ENCODE measurements at regions not wholly inside any gene's neighbourhood (a gene's known extent, or its start where the extent isn't known, plus 50 kb on each side); places are given as distances from the start of the nearest gene placed in this dataset.

DNA sequence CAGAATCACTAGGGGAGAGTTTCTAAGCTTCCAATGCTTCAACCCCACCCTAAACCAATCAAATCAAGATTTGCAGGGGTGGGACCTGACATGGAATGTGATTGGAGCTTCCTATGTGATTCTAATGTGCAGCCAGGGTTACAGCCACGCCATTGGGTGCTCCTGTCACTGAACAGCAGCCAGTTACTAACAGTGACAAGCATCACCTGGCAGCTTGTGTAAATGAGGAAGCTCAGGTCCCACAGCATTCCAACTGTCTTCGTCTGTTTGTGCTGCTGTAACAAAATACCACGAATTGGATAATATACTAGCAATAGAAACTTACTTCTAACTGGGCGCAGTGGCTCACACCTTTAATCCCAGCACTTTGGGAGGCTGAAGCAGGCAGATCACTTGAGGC lies 294.9 kb downstream of the SHQ1 start:
- Histone ChIP-seq H3K27ac (no peak overlapping the region), H2AFZ (no peak overlapping the region), H3K4me1 (ENCODE audit: insufficient read depth) (no peaks in the 10 kb centered on the region), H4K20me1 (ENCODE audit: insufficient read depth, poor library complexity, severe bottlenecking) (no peaks in the 10 kb centered on the region), H3K9me3 (ENCODE audit: low read depth) (no peaks in the 10 kb centered on the region), H3K4me3 (no peak overlapping the region), H3K79me2 (no peaks in the 10 kb centered on the region), H3K27me3 (no peaks in the 10 kb centered on the region), H3K36me3 (replicated peaks; ENCODE audit: insufficient read depth, low read depth) (no peaks in the 10 kb centered on the region), H3K4me2 (no peak overlapping the region), H3K9me2 (replicated peaks; ENCODE audit: insufficient read depth) (no peaks in the 10 kb centered on the region)
- no peak for DNase-seq (ENCODE audit: low spot score)
- WGBS (ENCODE audit: low lambda C conversion rate, missing lambda C conversion rate) = 66% methylated on average over 4 of the region's 4 CpGs
- TF ChIP-seq EZH2phosphoT487 (IDR thresholded peaks at IDR 0.05; ENCODE audit: low read depth, severe bottlenecking, unreplicated experiment) (no peak), EZH2 (IDR thresholded peaks at IDR 0.05; ENCODE audit: borderline replicate concordance) (no peak), CTCF (IDR thresholded peaks at IDR 0.05; ENCODE audit: poor library complexity) (no peak)

- Histone ChIP-seq H3K4me1 (ENCODE audit: insufficient read depth) (no peaks in the 10 kb centered on the region), H3K9me3 (ENCODE audit: low read depth) (no peaks in the 10 kb centered on the region), H3K4me3 (no peak overlapping the region), H3K4me2 (no peak overlapping the region), H4K20me1 (ENCODE audit: insufficient read depth, poor library complexity, severe bottlenecking) (no peaks in the 10 kb centered on the region), H2AFZ (no peak overlapping the region), H3K27ac (no peak overlapping the region), H3K36me3 (replicated peaks; ENCODE audit: insufficient read depth, low read depth) (no peaks in the 10 kb centered on the region), H3K27me3 (no peaks in the 10 kb centered on the region), H3K9me2 (replicated peaks; ENCODE audit: insufficient read depth) (no peaks in the 10 kb centered on the region), H3K79me2 (no peaks in the 10 kb centered on the region)
- no peak for DNase-seq (ENCODE audit: low spot score)
- 91% methylated on average over 4 of the region's 4 CpGs for WGBS (ENCODE audit: low lambda C conversion rate, missing lambda C conversion rate)
- TF ChIP-seq EZH2phosphoT487 (IDR thresholded peaks at IDR 0.05; ENCODE audit: low read depth, severe bottlenecking, unreplicated experiment) (no peak), EZH2 (IDR thresholded peaks at IDR 0.05; ENCODE audit: borderline replicate concordance) (no peak), CTCF (IDR thresholded peaks at IDR 0.05; ENCODE audit: poor library complexity) (no peak)
These were observed 297.5 kb downstream of the SHQ1 start for GRCh38 chr3:72550582-72551262.

DNA sequence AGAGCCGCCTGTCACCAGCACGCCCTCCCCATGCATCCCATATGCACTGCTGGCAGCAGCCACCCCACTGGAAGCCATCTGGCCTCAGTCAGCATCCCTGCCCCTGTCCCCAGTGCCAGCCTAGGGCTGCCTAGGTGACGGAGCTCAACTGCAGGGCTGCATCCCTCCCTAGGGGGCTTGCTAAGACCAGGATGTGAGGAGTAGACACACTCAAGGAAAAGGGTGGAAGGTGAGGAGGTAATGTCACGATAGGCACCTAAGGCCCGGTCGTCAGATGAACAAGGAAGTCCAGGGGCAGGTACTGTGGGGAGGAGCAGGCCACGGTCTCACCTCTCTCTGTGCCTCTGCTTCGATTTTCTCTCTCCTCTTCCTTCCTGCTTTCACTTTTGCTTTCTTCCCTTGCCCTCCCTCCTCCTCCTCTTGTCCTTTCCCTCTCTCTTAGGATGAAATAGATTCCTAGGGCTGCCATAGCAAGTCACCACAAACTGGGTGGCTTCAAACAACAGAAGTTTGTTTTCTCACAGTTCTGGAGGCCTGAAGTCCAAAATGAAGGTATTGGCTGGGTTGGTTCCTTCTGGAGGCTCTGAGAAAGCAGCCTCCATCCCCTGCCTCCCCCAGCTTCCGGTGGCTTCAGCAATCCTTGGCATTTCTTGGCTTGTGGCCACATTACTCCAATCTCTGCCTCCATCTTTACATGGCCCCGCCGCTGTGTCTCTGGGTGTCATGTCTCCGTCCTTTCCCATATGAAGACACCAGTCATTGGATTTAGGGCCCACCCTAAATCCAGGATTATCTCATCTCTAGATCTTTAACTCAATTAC lies 298.3 kb downstream of the SHQ1 start:
- Histone ChIP-seq H3K27me3 (no peaks in the 10 kb centered on the region), H3K79me2 (no peaks in the 10 kb centered on the region), H3K9me3 (ENCODE audit: low read depth) (no peaks in the 10 kb centered on the region), H3K9me2 (replicated peaks; ENCODE audit: insufficient read depth) (no peaks in the 10 kb centered on the region), H3K36me3 (replicated peaks; ENCODE audit: insufficient read depth, low read depth) (no peaks in the 10 kb centered on the region), H4K20me1 (ENCODE audit: insufficient read depth, poor library complexity, severe bottlenecking) (no peaks in the 10 kb centered on the region), H3K4me2 (no peak overlapping the region), H3K27ac (no peak overlapping the region), H3K4me1 (ENCODE audit: insufficient read depth) (no peaks in the 10 kb centered on the region), H2AFZ (no peak overlapping the region), H3K4me3 (no peak overlapping the region)
- DNase-seq (ENCODE audit: low spot score) = no peak
- WGBS (ENCODE audit: low lambda C conversion rate, missing lambda C conversion rate) = 92% methylated on average over 12 of the region's 12 CpGs
- TF ChIP-seq CTCF (IDR thresholded peaks at IDR 0.05; ENCODE audit: poor library complexity) = no peak
- TF ChIP-seq EZH2phosphoT487 (IDR thresholded peaks at IDR 0.05; ENCODE audit: low read depth, severe bottlenecking, unreplicated experiment) = no peak
- no peak for TF ChIP-seq EZH2 (IDR thresholded peaks at IDR 0.05; ENCODE audit: borderline replicate concordance)

All from hepatocyte (in vitro differentiated cells).